ENCODE measurements at regions not wholly inside any gene's neighbourhood (a gene's known extent, or its start where the extent isn't known, plus 50 kb on each side); places are given as distances from the start of the nearest gene placed in this dataset.

- ATAC-seq (no peak), DNase-seq (ENCODE audit: low read depth, low spot score) (no peak), FAIRE-seq (no peak)
- in situ Hi-C loops (cut with MboI): no loop called here
- Histone ChIP-seq H3K4me2 (ENCODE audit: control insufficient read depth, insufficient read depth) (no peak overlapping the region), H3K79me2 (ENCODE audit: control insufficient read depth, insufficient read depth, low read length) (no peaks in the 10 kb centered on the region), H3K36me3 (ENCODE audit: control insufficient read depth in 2 of 2, insufficient read depth in 2 of 2, low read length in 1 of 2) (no peaks in the 10 kb centered on the region), H3K4me3 (no peak overlapping the region), H3K27ac (ENCODE audit: control insufficient read depth, insufficient read depth) (no peak overlapping the region), H3K27me3 (replicated peaks in 1 of 2; ENCODE audit: control insufficient read depth in 2 of 2, insufficient read depth in 2 of 2, low read length in 1 of 2) (no peaks in the 10 kb centered on the region), H3K9me3 (replicated peaks; ENCODE audit: control insufficient read depth, insufficient read depth, low read length) (no peaks in the 10 kb centered on the region; the same call in 2 of the 3 replicates), H3K4me1 (ENCODE audit: control insufficient read depth, insufficient read depth, low read length) (no peaks in the 10 kb centered on the region), H4K20me1 (ENCODE audit: control insufficient read depth, insufficient read depth) (no peaks in the 10 kb centered on the region), H2AFZ (ENCODE audit: control insufficient read depth, low read depth, low read length) (no peak overlapping the region), H3K9ac (ENCODE audit: control insufficient read depth, insufficient read depth, low read length) (no peak overlapping the region)
- intact Hi-C loops (cut with micrococcal nuclease; ENCODE audit: unreplicated experiment): no loop called here
- WGBS (ENCODE audit: insufficient coverage, insufficient replicate concordance, low lambda C conversion rate, missing lambda C conversion rate): 11% methylated on average over 3 of the region's 3 CpGs
- SMC1A ChIA-PET (ENCODE audit: uncharacterized antibody, unreplicated experiment): no interaction called here
- BruUV-seq (replicated peaks): no TSS peak
- RAD21 ChIA-PET (ENCODE audit: unreplicated experiment): no interaction called here
- POLR2A ChIA-PET: no interaction called here
- CTCF ChIA-PET: no interaction called here
- TF ChIP-seq ATF3 (IDR thresholded peaks at IDR 0.05; ENCODE audit: borderline replicate concordance, extremely low read depth, low read depth, low read length): no peak
- TF ChIP-seq PKNOX1 (IDR thresholded peaks at IDR 0.05): no peak
- no peak for TF ChIP-seq JUNB (IDR thresholded peaks at IDR 0.05)
- TF ChIP-seq FOS (IDR thresholded peaks at IDR 0.05; ENCODE audit: borderline replicate concordance, extremely low read depth, insufficient read length): no peak
- no peak for TF ChIP-seq RAD51 (IDR thresholded peaks at IDR 0.05)
- no peak for TF ChIP-seq ZBTB33 (IDR thresholded peaks at IDR 0.05)
- TF ChIP-seq NFYA (IDR thresholded peaks at IDR 0.05; ENCODE audit: borderline replicate concordance, low read depth, low read length): no peak
- TF ChIP-seq SMAD1 (IDR thresholded peaks at IDR 0.05; ENCODE audit: low read depth, partially characterized antibody): no peak
- TF ChIP-seq E2F8 (IDR thresholded peaks at IDR 0.05; ENCODE audit: low read depth, partially characterized antibody): no peak
- TF ChIP-seq E4F1 (IDR thresholded peaks at IDR 0.05; ENCODE audit: borderline replicate concordance, partially characterized antibody): no peak
- no peak for TF ChIP-seq RELB (IDR thresholded peaks at IDR 0.05; ENCODE audit: low read depth)
Measured at GRCh38 chr10:8721650-8722049, 667.2 kb downstream of the GATA3 start.
